GM21390 (cell line): ENCODE measurements at regions not wholly inside any gene's neighbourhood (a gene's known extent, or its start where the extent isn't known, plus 50 kb on each side); places are given as distances from the start of the nearest gene placed in this dataset.

ENCODE experiments used
- ATAC-seq: cut with Tn5 transposase; IDR thresholded peaks from one replicate; pipeline ENCODE4 v1.9.1; 2021; ENCODE audit not compliant: unreplicated experiment

- ATAC-seq: no peak
These were observed 412.1 kb downstream of the METTL15 start for GRCh38 chr11:28520291-28520690.

- ATAC-seq: no peak
These were observed 410.6 kb downstream of the METTL15 start for GRCh38 chr11:28518825-28519224.

- ATAC-seq: no peak
These were observed 409.4 kb downstream of the METTL15 start for GRCh38 chr11:28517621-28518020.

GRCh38 chr11:28514391-28514790 is 406.2 kb downstream of the METTL15 start:
- no peak for ATAC-seq

- ATAC-seq: no peak
These were observed 404.1 kb downstream of the METTL15 start for GRCh38 chr11:28512143-28512756.

- no peak for ATAC-seq
These were observed 397.0 kb downstream of the METTL15 start for GRCh38 chr11:28505232-28505631.

- ATAC-seq: no peak
These were observed 396.4 kb downstream of the METTL15 start for GRCh38 chr11:28504555-28505110.

GRCh38 chr11:28495333-28495732 is 387.1 kb downstream of the METTL15 start:
- ATAC-seq: no peak

GRCh38 chr11:28491431-28491830 is 383.2 kb downstream of the METTL15 start:
- ATAC-seq: no peak

GRCh38 chr11:28490773-28491382 is 382.7 kb downstream of the METTL15 start:
- no peak for ATAC-seq

GRCh38 chr11:28488336-28488735 is 380.1 kb downstream of the METTL15 start:
- no peak for ATAC-seq

- ATAC-seq: no peak
These were observed 375.1 kb downstream of the METTL15 start for GRCh38 chr11:28483072-28483867.

- no peak for ATAC-seq
These were observed 374.5 kb downstream of the METTL15 start for GRCh38 chr11:28482666-28483065.

GRCh38 chr11:28481616-28482480 is 373.7 kb downstream of the METTL15 start:
- ATAC-seq: no peak

- no peak for ATAC-seq
These were observed 372.2 kb downstream of the METTL15 start for GRCh38 chr11:28480406-28480805.

- peak; percentile 53 for ATAC-seq
These were observed 368.7 kb downstream of the METTL15 start for GRCh38 chr11:28476864-28477263.

GRCh38 chr11:28476049-28476448 is 367.9 kb downstream of the METTL15 start:
- ATAC-seq: no peak

- no peak for ATAC-seq
These were observed 364.7 kb downstream of the METTL15 start for GRCh38 chr11:28472904-28473303.

- no peak for ATAC-seq
These were observed 363.3 kb downstream of the METTL15 start for GRCh38 chr11:28471537-28471936.

GRCh38 chr11:28470180-28470579 is 362.0 kb downstream of the METTL15 start:
- no peak for ATAC-seq

- ATAC-seq: no peak
These were observed 358.3 kb downstream of the METTL15 start for GRCh38 chr11:28466506-28466905.
